Heart left ventricle (tissue), 13 donors: ENCODE measurements at regions not wholly inside any gene's neighbourhood (a gene's known extent, or its start where the extent isn't known, plus 50 kb on each side); places are given as distances from the start of the nearest gene placed in this dataset.

ENCODE experiments used
- POLR2A ChIP-seq, 2 donors: fragments of 450-650 bp; IDR thresholded peaks; one replicate each; pipeline ENCODE4 v1.6.1; 2017; ENCODE audit warnings: antibody characterized with exemption in 2 of 2, mild to moderate bottlenecking in 2 of 2, moderate library complexity in 2 of 2
- TF ChIP-seq, protein P1 (sequence below), 12 donors: fragments of 200-600 bp; sonication (generic) in 4 of 12; IDR thresholded peaks; one replicate each; pipeline versions ENCODE4 v1.5.0 to v1.8.0; 2018 to 2022; ENCODE audit warnings: antibody characterized with exemption in 12 of 12, mild to moderate bottlenecking in 5 of 12
- donor health status: ischemic (EF 13 %, LVEDD 7.1; RV severe dilation, severe dysfunction).
- donor health status: DM: no; HTN: yes; CAD: no.
- donor health status: DM: no; HTN: no; CAD: no.
- donor health status: ischemic (EF 25% LVEDD 6.9; RV normal size, moderate dysfunction).
- donor health status: ischemic (EF 25% LVEDD 5.7; RV mildly dilated, moderate dysfunction).
- donor health status: ischemic (EF 35%, LVEDD 5.7; RV mildly dilated, moderate dysfunction).
- donor health status: nonischemic (EF 11% LVEDD 7.7; RV severe dilation, severe dysfunction).
- donor health status: DM: yes; HTN: yes; CAD: no.
- donor health status: PGD.
- donor health status: ischemic (EF 29% LVEDD 5.4; RV normal size, mild dysfunction).
- donor health status: nonischemic (EF 23%, LVEDD 6.1; RV moderate dilation, normal function).

- TF ChIP-seq, protein P1, sequence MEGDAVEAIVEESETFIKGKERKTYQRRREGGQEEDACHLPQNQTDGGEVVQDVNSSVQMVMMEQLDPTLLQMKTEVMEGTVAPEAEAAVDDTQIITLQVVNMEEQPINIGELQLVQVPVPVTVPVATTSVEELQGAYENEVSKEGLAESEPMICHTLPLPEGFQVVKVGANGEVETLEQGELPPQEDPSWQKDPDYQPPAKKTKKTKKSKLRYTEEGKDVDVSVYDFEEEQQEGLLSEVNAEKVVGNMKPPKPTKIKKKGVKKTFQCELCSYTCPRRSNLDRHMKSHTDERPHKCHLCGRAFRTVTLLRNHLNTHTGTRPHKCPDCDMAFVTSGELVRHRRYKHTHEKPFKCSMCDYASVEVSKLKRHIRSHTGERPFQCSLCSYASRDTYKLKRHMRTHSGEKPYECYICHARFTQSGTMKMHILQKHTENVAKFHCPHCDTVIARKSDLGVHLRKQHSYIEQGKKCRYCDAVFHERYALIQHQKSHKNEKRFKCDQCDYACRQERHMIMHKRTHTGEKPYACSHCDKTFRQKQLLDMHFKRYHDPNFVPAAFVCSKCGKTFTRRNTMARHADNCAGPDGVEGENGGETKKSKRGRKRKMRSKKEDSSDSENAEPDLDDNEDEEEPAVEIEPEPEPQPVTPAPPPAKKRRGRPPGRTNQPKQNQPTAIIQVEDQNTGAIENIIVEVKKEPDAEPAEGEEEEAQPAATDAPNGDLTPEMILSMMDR (IDR thresholded peaks at IDR 0.05), result no peak
- no peak for TF ChIP-seq POLR2A (IDR thresholded peaks at IDR 0.05)
Observed at GRCh38 chr14:98321841-98322240, 950.2 kb downstream of the BCL11B start.
